ENCODE measurements at regions not wholly inside any gene's neighbourhood (a gene's known extent, or its start where the extent isn't known, plus 50 kb on each side); places are given as distances from the start of the nearest gene placed in this dataset.

DNA sequence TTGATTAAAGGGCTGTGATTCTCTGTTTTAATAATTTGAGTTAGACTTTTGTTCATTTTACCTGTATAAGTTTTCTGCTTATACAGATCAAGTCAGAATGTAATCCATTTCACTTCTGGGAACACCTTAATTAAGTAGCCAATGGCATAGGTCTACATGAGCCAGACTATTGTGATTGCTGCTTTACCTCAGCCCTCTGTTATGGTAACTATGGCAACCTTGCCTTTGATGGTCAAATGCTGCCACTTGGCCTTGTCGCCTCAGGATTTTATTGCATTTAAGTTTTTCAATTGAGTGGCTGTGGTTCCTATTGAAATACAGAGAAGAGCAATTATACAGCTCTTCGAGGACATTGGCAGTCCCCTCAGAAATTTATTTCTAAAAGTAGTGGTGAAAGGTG lies 64.3 kb upstream of the TMEM106B start:
- no peak overlapping the region for H3K27ac ChIP-seq
- TF ChIP-seq, protein P1, sequence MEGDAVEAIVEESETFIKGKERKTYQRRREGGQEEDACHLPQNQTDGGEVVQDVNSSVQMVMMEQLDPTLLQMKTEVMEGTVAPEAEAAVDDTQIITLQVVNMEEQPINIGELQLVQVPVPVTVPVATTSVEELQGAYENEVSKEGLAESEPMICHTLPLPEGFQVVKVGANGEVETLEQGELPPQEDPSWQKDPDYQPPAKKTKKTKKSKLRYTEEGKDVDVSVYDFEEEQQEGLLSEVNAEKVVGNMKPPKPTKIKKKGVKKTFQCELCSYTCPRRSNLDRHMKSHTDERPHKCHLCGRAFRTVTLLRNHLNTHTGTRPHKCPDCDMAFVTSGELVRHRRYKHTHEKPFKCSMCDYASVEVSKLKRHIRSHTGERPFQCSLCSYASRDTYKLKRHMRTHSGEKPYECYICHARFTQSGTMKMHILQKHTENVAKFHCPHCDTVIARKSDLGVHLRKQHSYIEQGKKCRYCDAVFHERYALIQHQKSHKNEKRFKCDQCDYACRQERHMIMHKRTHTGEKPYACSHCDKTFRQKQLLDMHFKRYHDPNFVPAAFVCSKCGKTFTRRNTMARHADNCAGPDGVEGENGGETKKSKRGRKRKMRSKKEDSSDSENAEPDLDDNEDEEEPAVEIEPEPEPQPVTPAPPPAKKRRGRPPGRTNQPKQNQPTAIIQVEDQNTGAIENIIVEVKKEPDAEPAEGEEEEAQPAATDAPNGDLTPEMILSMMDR (IDR thresholded peaks at IDR 0.05), result no peak
- no peak for DNase-seq
- no peak overlapping the region for H3K4me3 ChIP-seq
- H3K36me3 ChIP-seq (ENCODE audit: insufficient read depth in 1 of 2, low read depth in 1 of 2), result no peaks in the 10 kb centered on the region
- no peaks in the 10 kb centered on the region for H3K4me1 ChIP-seq
- WGBS, 3 donors, result 30 to 50% (median 32%) methylated on average over 2 of the region's 2 CpGs
- no peaks in the 10 kb centered on the region for H3K27me3 ChIP-seq (ENCODE audit: insufficient read depth in 3 of 3, low read length in 2 of 3)
- no peaks in the 10 kb centered on the region for H3K9me3 ChIP-seq
- ATAC-seq, result no peak
- intact Hi-C loops (cut with DNase I), result no loop called here

DNA sequence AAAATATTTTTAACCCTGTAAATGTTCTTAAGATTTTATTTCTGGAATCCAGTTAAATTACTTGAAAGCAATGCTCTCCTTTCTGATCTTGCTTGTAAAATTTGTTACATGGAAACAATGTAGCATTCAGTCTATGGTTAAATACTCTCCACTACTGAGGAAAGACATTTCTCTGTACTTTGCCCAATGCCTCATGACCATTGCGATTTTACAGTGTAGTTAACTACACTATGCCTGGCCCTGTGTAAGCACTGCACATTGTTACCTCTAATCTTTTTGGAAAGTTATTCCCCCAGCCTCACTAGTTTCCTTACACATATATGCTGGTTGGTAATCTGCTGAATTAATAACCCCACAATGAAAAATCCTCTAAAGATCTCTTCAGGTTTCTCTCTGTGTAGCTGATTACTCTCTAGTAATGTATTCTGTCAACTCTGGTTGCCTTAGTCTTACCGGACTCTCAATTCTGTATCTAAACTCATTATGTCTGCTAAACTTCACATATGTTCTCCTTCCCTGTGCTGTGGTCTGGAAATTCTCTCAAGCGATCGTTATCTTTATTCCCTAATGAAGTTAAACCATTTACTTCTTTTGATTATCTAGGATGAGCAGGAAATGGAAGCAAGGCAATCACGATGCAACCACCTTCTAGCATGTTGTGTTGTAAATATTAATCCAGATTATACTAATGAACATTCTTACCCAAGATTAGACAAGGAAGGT lies 58.7 kb upstream of the TMEM106B start:
- H3K27ac ChIP-seq, result no peak overlapping the region
- no peak overlapping the region for H3K4me3 ChIP-seq
- no peaks in the 10 kb centered on the region for H3K4me1 ChIP-seq
- ATAC-seq, result no peak
- H3K36me3 ChIP-seq (ENCODE audit: insufficient read depth in 1 of 2, low read depth in 1 of 2), result no peaks in the 10 kb centered on the region
- H3K9me3 ChIP-seq, result no peaks in the 10 kb centered on the region
- intact Hi-C loops (cut with DNase I), result no loop called here
- no peaks in the 10 kb centered on the region for H3K27me3 ChIP-seq (ENCODE audit: insufficient read depth in 3 of 3, low read length in 2 of 3)
- DNase-seq, result no peak
- TF ChIP-seq, protein P1 (IDR thresholded peaks at IDR 0.05), result no peak
- 85 to 87% (median 87%) methylated on average over 5 of the region's 5 CpGs for WGBS, 3 donors

DNA sequence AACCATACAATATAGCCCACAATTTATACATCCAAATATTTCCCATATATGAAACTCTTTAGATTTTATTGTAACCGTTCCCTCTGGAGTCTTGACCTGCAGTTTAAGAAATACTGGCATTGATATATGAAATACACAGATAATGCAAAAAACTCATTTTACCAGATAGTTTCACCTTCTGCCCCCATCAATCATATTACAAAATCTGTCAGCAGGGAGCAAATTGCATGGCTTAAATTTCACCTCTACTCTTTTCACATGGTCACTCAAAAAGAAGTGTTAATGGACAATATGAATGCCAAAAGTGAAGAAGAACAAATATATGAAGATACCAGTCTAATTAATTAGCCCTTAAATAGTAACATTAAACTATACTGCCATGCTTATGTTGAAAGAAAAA lies 57.0 kb upstream of the TMEM106B start:
- 44 to 66% (median 57%) methylated on average over 1 of the region's 1 CpG for WGBS, 3 donors

DNA sequence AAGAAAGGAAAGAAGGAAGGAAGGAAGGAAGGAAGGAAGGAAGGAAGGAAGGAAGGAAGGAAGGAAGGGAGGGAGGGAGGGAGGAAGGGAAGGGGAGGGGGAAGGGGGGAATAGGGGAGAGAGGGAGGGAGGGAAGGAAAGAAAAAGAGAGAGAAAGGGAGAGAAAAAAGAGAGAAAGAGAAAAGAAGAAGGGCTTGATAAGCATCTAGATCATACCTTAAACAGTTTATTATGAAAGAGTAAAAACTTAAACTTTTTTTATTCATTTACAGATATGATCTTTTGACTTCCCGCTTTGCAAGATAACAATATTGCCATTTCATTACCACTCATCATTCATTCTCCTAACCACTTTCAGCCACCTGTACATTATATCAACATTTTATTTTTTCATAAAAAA lies 53.6 kb upstream of the TMEM106B start:
- no peak for ATAC-seq
- H3K4me3 ChIP-seq, result no peak overlapping the region
- DNase-seq, result no peak
- H3K27ac ChIP-seq, result no peak overlapping the region
- WGBS, 3 donors, result 45 to 50% (median 47%) methylated on average over 1 of the region's 1 CpG
- intact Hi-C loops (cut with DNase I), result no loop called here
- no peaks in the 10 kb centered on the region for H3K9me3 ChIP-seq
- no peaks in the 10 kb centered on the region for H3K36me3 ChIP-seq (ENCODE audit: insufficient read depth in 1 of 2, low read depth in 1 of 2)
- H3K4me1 ChIP-seq, result no peaks in the 10 kb centered on the region
- TF ChIP-seq, protein P1 (IDR thresholded peaks at IDR 0.05), result no peak
- no peaks in the 10 kb centered on the region for H3K27me3 ChIP-seq (ENCODE audit: insufficient read depth in 3 of 3, low read length in 2 of 3)

More for the DNA sequence above, 57.0 kb upstream of the TMEM106B start:
- intact Hi-C loops (cut with DNase I), result no loop called here
- Histone ChIP-seq H3K4me1 (no peaks in the 10 kb centered on the region), H3K27me3 (ENCODE audit: insufficient read depth in 3 of 3, low read length in 2 of 3) (no peaks in the 10 kb centered on the region), H3K9me3 (no peaks in the 10 kb centered on the region), H3K36me3 (ENCODE audit: insufficient read depth in 1 of 2, low read depth in 1 of 2) (no peaks in the 10 kb centered on the region), H3K4me3 (no peak overlapping the region), H3K27ac (no peak overlapping the region)
- no peak for DNase-seq
- TF ChIP-seq, protein P1 (IDR thresholded peaks at IDR 0.05), result no peak
- ATAC-seq, result no peak

Data from psoas muscle (tissue), 7 donors.